ENCODE measurements at regions not wholly inside any gene's neighbourhood (a gene's known extent, or its start where the extent isn't known, plus 50 kb on each side); places are given as distances from the start of the nearest gene placed in this dataset.
"Not testable (repeated sequence)": the region's sequence is repeated elsewhere in the genome, so short reads cannot be mapped to it uniquely, and the experiment has no call there.

DNA sequence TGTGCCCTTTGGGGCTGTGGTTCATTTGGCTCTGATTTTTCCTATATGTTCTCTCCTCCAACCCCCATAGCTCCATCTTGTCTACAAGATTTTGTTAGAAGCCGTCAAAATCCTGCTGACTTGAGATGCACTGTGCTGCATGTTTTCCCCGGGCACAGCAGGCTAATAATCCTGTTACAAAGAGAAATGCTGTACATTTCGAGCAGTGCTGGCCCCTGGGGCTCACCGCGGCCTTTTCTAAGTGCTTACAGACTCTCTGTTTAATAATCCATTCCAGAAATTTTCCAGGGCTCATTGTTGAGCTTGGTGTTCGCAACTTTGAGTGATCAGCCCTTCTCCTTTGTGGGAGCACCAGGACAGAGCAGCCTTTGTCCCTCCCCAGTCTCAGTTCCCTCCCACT, 158.6 kb downstream of the OR4F15 start:
- dilution Hi-C loops (cut with HindIII; ENCODE audit: low sequenced_read_pairs, unreplicated experiment), result not testable (repeated sequence)

GRCh38 chr15:101977281-101977680, 165.3 kb downstream of the OR4F15 start:
- H3K9me1 ChIP-seq (ENCODE audit: insufficient read depth, low read length); H2BK15ac ChIP-seq (ENCODE audit: low read depth, low read length); intact Hi-C loops (cut with micrococcal nuclease); H3K14ac ChIP-seq (replicated peaks; ENCODE audit: low read depth, low read length); dilution Hi-C loops (cut with HindIII; ENCODE audit: low sequenced_read_pairs, unreplicated experiment); H2BK5ac ChIP-seq (ENCODE audit: low read depth, low read length, poor library complexity, severe bottlenecking); H2BK20ac ChIP-seq (ENCODE audit: low read depth, low read length); H3K27ac ChIP-seq (ENCODE audit: insufficient read depth, low read length); DNase-seq; in situ Hi-C loops (cut with MboI; ENCODE audit: low sequenced_read_pairs); H3K4me3 ChIP-seq (ENCODE audit: insufficient read depth, low read depth, low read length); H4K20me1 ChIP-seq (ENCODE audit: insufficient read depth, low read length); H4K91ac ChIP-seq (ENCODE audit: insufficient read depth, low read depth, low read length); CTCF ChIA-PET; POLR2A ChIA-PET (ENCODE audit: unreplicated experiment); H2AK9ac ChIP-seq (replicated peaks; ENCODE audit: low read depth, low read length, poor library complexity); H2AFZ ChIP-seq (replicated peaks; ENCODE audit: low read length, poor library complexity); H4K8ac ChIP-seq (ENCODE audit: low read depth in 2 of 2, low read length in 2 of 2); H3K4ac ChIP-seq (ENCODE audit: low read depth, low read length); H3K18ac ChIP-seq (ENCODE audit: low read depth, low read length); H3K4me2 ChIP-seq (ENCODE audit: low read depth, low read length); H3K4me1 ChIP-seq (ENCODE audit: control insufficient read depth, insufficient read depth, low read length); H3K79me1 ChIP-seq (ENCODE audit: low read depth in 1 of 2, low read length in 2 of 2); H4K5ac ChIP-seq (ENCODE audit: low read depth, low read length); H3K9me3 ChIP-seq (ENCODE audit: control insufficient read depth, insufficient read depth, low read length); ATAC-seq (ENCODE audit: low read depth); H3K23ac ChIP-seq (ENCODE audit: low read depth, low read length); H3K27me3 ChIP-seq (ENCODE audit: control insufficient read depth, insufficient read depth, low read length); BruUV-seq (replicated peaks); H3K36me3 ChIP-seq (ENCODE audit: control insufficient read depth, insufficient read depth, low read length); H3K56ac ChIP-seq (ENCODE audit: extremely low read depth, insufficient read depth, low read length); H2AK5ac ChIP-seq (ENCODE audit: low read depth, low read length); H3K9ac ChIP-seq (ENCODE audit: low read depth, low read length); H2BK120ac ChIP-seq (ENCODE audit: low read depth, low read length): not testable (repeated sequence)
- WGBS, 2 experiments (ENCODE audit: extremely low coverage in 2 of 2, insufficient read length in 1 of 2), result no CpG with 5 or more reads among the region's 8 CpGs

More for the DNA sequence above, 158.6 kb downstream of the OR4F15 start:
- H3K9me1 ChIP-seq (ENCODE audit: insufficient read depth, low read length); DNase-seq; H2AFZ ChIP-seq (replicated peaks; ENCODE audit: low read length, poor library complexity); H3K14ac ChIP-seq (replicated peaks; ENCODE audit: low read depth, low read length); H2BK20ac ChIP-seq (ENCODE audit: low read depth, low read length); H3K27me3 ChIP-seq (ENCODE audit: control insufficient read depth, insufficient read depth, low read length); ATAC-seq (ENCODE audit: low read depth); H2BK120ac ChIP-seq (ENCODE audit: low read depth, low read length); H3K9ac ChIP-seq (ENCODE audit: low read depth, low read length); H2BK5ac ChIP-seq (ENCODE audit: low read depth, low read length, poor library complexity, severe bottlenecking); H3K56ac ChIP-seq (ENCODE audit: extremely low read depth, insufficient read depth, low read length); H3K23ac ChIP-seq (ENCODE audit: low read depth, low read length); H4K91ac ChIP-seq (ENCODE audit: insufficient read depth, low read depth, low read length); H3K4ac ChIP-seq (ENCODE audit: low read depth, low read length); H3K4me2 ChIP-seq (ENCODE audit: low read depth, low read length); H3K36me3 ChIP-seq (ENCODE audit: control insufficient read depth, insufficient read depth, low read length); H3K4me3 ChIP-seq (ENCODE audit: insufficient read depth, low read depth, low read length); CTCF ChIA-PET; H2BK15ac ChIP-seq (ENCODE audit: low read depth, low read length); BruUV-seq (replicated peaks); H2AK5ac ChIP-seq (ENCODE audit: low read depth, low read length); H3K4me1 ChIP-seq (ENCODE audit: control insufficient read depth, insufficient read depth, low read length); H2AK9ac ChIP-seq (replicated peaks; ENCODE audit: low read depth, low read length, poor library complexity); H3K9me3 ChIP-seq (ENCODE audit: control insufficient read depth, insufficient read depth, low read length); H3K18ac ChIP-seq (ENCODE audit: low read depth, low read length); in situ Hi-C loops (cut with MboI; ENCODE audit: low sequenced_read_pairs); H4K5ac ChIP-seq (ENCODE audit: low read depth, low read length); H3K79me1 ChIP-seq (ENCODE audit: low read depth in 1 of 2, low read length in 2 of 2); H4K20me1 ChIP-seq (ENCODE audit: insufficient read depth, low read length); H3K27ac ChIP-seq (ENCODE audit: insufficient read depth, low read length); POLR2A ChIA-PET (ENCODE audit: unreplicated experiment); H4K8ac ChIP-seq (ENCODE audit: low read depth in 2 of 2, low read length in 2 of 2); intact Hi-C loops (cut with micrococcal nuclease): not testable (repeated sequence)
- WGBS, 2 experiments (ENCODE audit: extremely low coverage in 2 of 2, insufficient read length in 1 of 2), result no CpG with 5 or more reads among the region's 6 CpGs

Data from IMR-90 (cell line).